GM12873 (cell line): ENCODE measurements at regions not wholly inside any gene's neighbourhood (a gene's known extent, or its start where the extent isn't known, plus 50 kb on each side); places are given as distances from the start of the nearest gene placed in this dataset.

Experiments used
- CTCF ChIP-seq: IDR thresholded peaks from 2 replicates; pipeline ENCODE4 v1.5.1; 2012; ENCODE audit warnings: low read depth, mild to moderate bottlenecking, moderate library complexity, low read length, control low read depth; ENCODE audit not compliant: insufficient read depth; ENCODE audit errors: missing control alignments

- TF ChIP-seq CTCF = no peak
Measured at GRCh38 chr4:184896868-184897715, 71.3 kb upstream of the ACSL1 start.

DNA sequence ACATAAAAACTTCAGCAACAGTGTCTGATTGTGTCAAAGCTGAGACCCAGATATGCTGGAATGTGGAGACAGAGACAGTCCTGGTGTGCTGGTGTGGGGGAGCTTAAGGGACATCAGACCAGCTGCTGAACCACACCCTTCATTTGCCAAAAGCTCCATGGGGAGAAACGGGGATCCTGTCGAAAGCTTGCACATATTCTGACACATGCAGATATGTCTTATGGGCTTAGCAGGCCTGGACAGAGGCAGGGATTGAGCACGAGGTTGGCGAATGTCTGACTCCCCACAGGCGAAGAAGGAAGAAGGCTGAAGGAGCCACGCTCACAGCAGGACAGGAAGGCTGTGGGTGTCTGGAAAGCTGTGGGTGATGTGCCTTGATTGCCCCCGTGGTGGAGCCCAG lies 72.1 kb upstream of the ACSL1 start:
- TF ChIP-seq CTCF = no peak

GRCh38 chr4:184898793-184899192 lies 73.0 kb upstream of the ACSL1 start:
- TF ChIP-seq CTCF = no peak

GRCh38 chr4:184899261-184900134 lies 73.7 kb upstream of the ACSL1 start:
- TF ChIP-seq CTCF = no peak

DNA sequence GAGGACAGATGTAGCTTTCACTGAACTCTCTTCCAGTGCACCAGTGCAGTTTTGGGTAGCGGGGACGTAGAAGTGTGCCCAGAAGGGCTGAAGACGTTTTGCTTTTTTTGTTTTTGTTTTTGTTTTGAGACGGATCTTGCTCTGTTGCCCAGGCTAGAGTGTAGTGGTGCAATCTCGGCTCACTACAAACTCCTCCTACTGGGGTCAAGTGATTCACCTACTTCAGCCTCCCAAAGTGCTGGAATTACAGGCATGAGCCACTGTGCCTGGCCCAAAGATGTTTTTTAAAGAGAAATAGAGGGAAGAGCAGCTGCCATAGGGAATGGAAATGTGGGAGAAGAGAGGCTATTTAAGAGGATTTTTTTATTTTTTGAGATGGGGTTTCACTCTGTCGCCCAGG lies 74.4 kb upstream of the ACSL1 start:
- TF ChIP-seq CTCF = no peak

GRCh38 chr4:184902550-184902949 lies 76.8 kb upstream of the ACSL1 start:
- TF ChIP-seq CTCF = no peak

DNA sequence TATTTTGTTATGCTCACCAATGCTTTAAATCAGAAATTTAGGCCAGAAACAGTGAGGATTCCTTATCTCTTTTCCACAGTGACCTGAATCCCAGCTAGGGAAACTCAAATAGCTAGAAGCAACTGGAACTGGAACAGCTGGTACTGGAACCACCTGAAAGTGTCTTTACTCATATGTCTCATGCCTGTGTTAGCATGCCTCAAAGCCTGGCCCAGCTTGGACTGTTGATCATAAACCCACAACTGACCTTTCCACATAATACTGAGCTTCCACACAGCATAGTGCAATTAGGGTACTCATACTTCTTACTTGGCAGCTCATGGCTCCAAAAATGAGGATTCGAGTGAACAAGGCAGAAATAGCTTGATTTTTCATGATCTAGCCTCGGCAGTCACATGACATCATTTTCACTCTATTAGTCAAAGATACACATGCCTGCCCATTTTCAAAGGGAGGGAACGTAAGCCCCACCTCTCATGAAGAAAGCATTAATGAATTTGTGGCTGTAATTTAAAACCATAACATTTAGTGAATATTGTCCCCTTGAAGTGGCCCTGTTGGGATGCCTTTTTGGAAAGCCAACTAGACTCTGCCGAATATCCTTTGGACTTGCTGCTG lies 80.8 kb upstream of the ACSL1 start:
- TF ChIP-seq CTCF = no peak
